HepG2 (cell line): ENCODE measurements at regions not wholly inside any gene's neighbourhood (a gene's known extent, or its start where the extent isn't known, plus 50 kb on each side); places are given as distances from the start of the nearest gene placed in this dataset.

ENCODE experiments used
- ATAC-seq: fragments of 200-7000 bp; cut with Tn5 transposase; 3 replicates; pipeline ENCODE4 v1.9.1; 2020; ENCODE audit warnings: mild to moderate bottlenecking, moderate library complexity
- BruUV-seq: library from RNA; stranded (reverse); fragments of 400-500 nt; replicated peaks from 2 replicates; lab custom pipeline; 2021; lab: Mats Ljungman, UMichigan
- CTCF ChIA-PET: fragments of 300-600 bp; formaldehyde crosslinking; extraction: SDS; loops from one replicate; lab custom pipeline; 2021; ENCODE audit warnings: low total read pairs, inconsistent platforms, low intra/inter-chr PET ratio; lab: Yijun Ruan, JAX
- POLR2A ChIA-PET: fragments of 350-600 bp; sonication (Branson Sonifier 250); formaldehyde crosslinking; loops from one replicate; lab custom pipeline; 2020; ENCODE audit warnings: antibody characterized with exemption, inconsistent platforms; lab: Yijun Ruan, JAX
- DNase-seq: peaks from one replicate; pipeline ENCODE4 v3.0.0-alpha.2; 2015; ENCODE audit warnings: low spot score
- FAIRE-seq: peaks from 3 replicates; lab custom pipeline; 2011; peaks lifted over from hg19 to GRCh38; lab: Jason Lieb, UNC
- H2AFZ ChIP-seq: one replicate; pipeline ENCODE4 v1.6.1; 2011; ENCODE audit warnings: low read length, inconsistent platforms
- H3K27ac ChIP-seq: fragments of 300-600 bp; 3 replicates; pipeline ENCODE4 v1.8.0; 2011; ENCODE audit warnings: mixed run types, mild to moderate bottlenecking, mixed read lengths, low read length, inconsistent platforms; ENCODE audit not compliant: insufficient read depth; ENCODE audit errors: extremely low read length
- H3K27me3 ChIP-seq, 2 experiments: fragments of 200-600 bp in 1 of 2; 2 replicates in 1 of 2; 3 replicates in 1 of 2; pipeline versions ENCODE4 v1.6.0 to v1.8.0; 2011; ENCODE audit warnings: low read length in 2 of 2, mild to moderate bottlenecking in 2 of 2, moderate library complexity in 2 of 2, inconsistent platforms in 1 of 2; ENCODE audit not compliant: insufficient read depth in 2 of 2, control insufficient read depth in 1 of 2
- H3K36me3 ChIP-seq, 2 experiments: fragments of 200-600 bp in 1 of 2; replicated peaks in 1 of 2; 2 replicates in 1 of 2; 3 replicates in 1 of 2; pipeline versions ENCODE4 v1.5.1 to v1.8.0; 2011; ENCODE audit warnings: low read length in 2 of 2, inconsistent platforms in 1 of 2; ENCODE audit not compliant: insufficient read depth in 2 of 2, control insufficient read depth in 1 of 2
- H3K4me1 ChIP-seq: 2 replicates; pipeline ENCODE4 v1.5.1; 2012; ENCODE audit warnings: low read length, inconsistent platforms; ENCODE audit not compliant: insufficient read depth
- H3K4me2 ChIP-seq: 2 replicates; pipeline ENCODE4 v1.6.0; 2011; ENCODE audit warnings: low read depth, low read length, inconsistent platforms
- H3K4me3 ChIP-seq, 3 experiments: fragments of 200-600 bp in 1 of 3; sonication (generic), shearing (Covaris generic) in 1 of 3; replicated peaks in 1 of 3; 2 replicates each; pipeline ENCODE4 v1.5.1; 2011 to 2016; ENCODE audit warnings: low read length in 3 of 3, inconsistent platforms in 2 of 3, low read depth in 2 of 3, mild to moderate bottlenecking in 2 of 3, control low read depth in 1 of 3, mixed read lengths in 1 of 3; ENCODE audit not compliant: insufficient read depth in 1 of 3
- H3K79me2 ChIP-seq: one replicate; pipeline ENCODE4 v1.6.1; 2011; ENCODE audit warnings: low read length, inconsistent platforms; ENCODE audit not compliant: insufficient read depth
- H3K9ac ChIP-seq: 2 replicates; pipeline ENCODE4 v1.6.0; 2011; ENCODE audit warnings: mild to moderate bottlenecking, low read depth, low read length, inconsistent platforms; ENCODE audit not compliant: insufficient read depth
- H3K9me3 ChIP-seq: 2 replicates; pipeline ENCODE4 v1.5.1; 2012; ENCODE audit warnings: mild to moderate bottlenecking, low read length
- H4K20me1 ChIP-seq: 2 replicates; pipeline ENCODE4 v1.6.0; 2011; ENCODE audit warnings: inconsistent platforms, mild to moderate bottlenecking, low read length, moderate library complexity; ENCODE audit not compliant: insufficient read depth
- CREM ChIP-seq, 2 experiments: sonication (generic) in 1 of 2; formaldehyde crosslinking in 1 of 2; IDR thresholded peaks; 2 replicates each; pipeline versions ENCODE4 v1.4.0 to v1.6.1; 2016 to 2020; ENCODE audit warnings: antibody characterized with exemption in 1 of 2, mild to moderate bottlenecking in 1 of 2, missing genetic modification reagents in 1 of 2
- ERF ChIP-seq: IDR thresholded peaks from 2 replicates; pipeline ENCODE4 v1.6.1; 2018; ENCODE audit warnings: missing biosample characterization, missing genetic modification reagents
- HMG20A ChIP-seq: IDR thresholded peaks from 2 replicates; pipeline ENCODE4 v1.6.1; 2016; ENCODE audit warnings: borderline replicate concordance
- ISL2 ChIP-seq: sonication (generic); formaldehyde crosslinking; IDR thresholded peaks from 2 replicates; pipeline ENCODE4 v1.5.0; 2020; ENCODE audit warnings: missing genetic modification reagents
- MAFF ChIP-seq: IDR thresholded peaks from 2 replicates; pipeline ENCODE4 v1.6.1; 2011; ENCODE audit warnings: low read depth, low read length, improper control_type of control experiment
- MAFK ChIP-seq, 2 experiments: IDR thresholded peaks in 1 of 2; conservative IDR thresholded peaks in 1 of 2; 2 replicates each; pipeline ENCODE4 v1.6.1; 2011; ENCODE audit warnings: improper control_type of control experiment in 2 of 2, low read length in 2 of 2
- MIER3 ChIP-seq: IDR thresholded peaks from 2 replicates; pipeline ENCODE4 v1.6.1; 2016; ENCODE audit warnings: missing compliant biosample characterization, borderline replicate concordance
- NAIF1 ChIP-seq: sonication (generic); formaldehyde crosslinking; IDR thresholded peaks from 2 replicates; pipeline ENCODE4 v1.5.0; 2020; ENCODE audit warnings: mild to moderate bottlenecking, missing genetic modification reagents, borderline replicate concordance
- NFIC ChIP-seq: IDR thresholded peaks from 2 replicates; pipeline ENCODE4 v1.6.1; 2012; ENCODE audit warnings: mild to moderate bottlenecking, low read length, inconsistent platforms
- SRSF1 ChIP-seq: fragments of 200-400 bp; formaldehyde crosslinking; optimal IDR thresholded peaks from 2 replicates; pipeline ENCODE3; 2017; ENCODE audit warnings: mild to moderate bottlenecking, low read depth, low read length, moderate library complexity
- ZMYM3 ChIP-seq: sonication (generic); formaldehyde crosslinking; IDR thresholded peaks from 2 replicates; pipeline ENCODE4 v1.5.1; 2020; ENCODE audit warnings: mild to moderate bottlenecking, missing genetic modification reagents
- ZNF33B ChIP-seq: sonication (generic); formaldehyde crosslinking; IDR thresholded peaks from 2 replicates; pipeline ENCODE4 v1.5.1; 2020; ENCODE audit warnings: mild to moderate bottlenecking, missing genetic modification reagents
- ZNF670 ChIP-seq: sonication (generic); formaldehyde crosslinking; IDR thresholded peaks from 2 replicates; pipeline ENCODE4 v1.8.0; 2022; ENCODE audit warnings: mild to moderate bottlenecking, missing genetic modification reagents, borderline replicate concordance
- WGBS: methylation state at CpG from one replicate; pipeline ENCODE4 v1.1.6; 2017; ENCODE audit warnings: low lambda C conversion rate; 5-methylcytosine and 5-hydroxymethylcytosine counted together
- in situ Hi-C: cut with HindIII; loops from 2 replicates; pipeline ENCODE4 v1.10.0; 2017; ENCODE audit warnings: low pct_unique_long_range_greater_than_20kb; ENCODE audit not compliant: extremely low pct_ligation_motif_present
- intact Hi-C: fragments of 100-400 bp; cut with micrococcal nuclease; formaldehyde crosslinking; loops from one replicate; pipeline ENCODE4 v1.10.0; 2022; ENCODE audit not compliant: unreplicated experiment
- TF ChIP-seq, protein P1 (sequence below): sonication (generic); formaldehyde crosslinking; IDR thresholded peaks from 2 replicates; pipeline ENCODE4 v1.4.0; 2020; ENCODE audit warnings: mild to moderate bottlenecking, missing genetic modification reagents, borderline replicate concordance
- TF ChIP-seq, protein P2 (sequence below), 2 experiments: IDR thresholded peaks; 2 replicates each; pipeline ENCODE4 v1.6.1; 2011 to 2012; ENCODE audit warnings: low read length in 2 of 2, borderline replicate concordance in 1 of 2, low read depth in 1 of 2, mild to moderate bottlenecking in 1 of 2, moderate library complexity in 1 of 2

DNA sequence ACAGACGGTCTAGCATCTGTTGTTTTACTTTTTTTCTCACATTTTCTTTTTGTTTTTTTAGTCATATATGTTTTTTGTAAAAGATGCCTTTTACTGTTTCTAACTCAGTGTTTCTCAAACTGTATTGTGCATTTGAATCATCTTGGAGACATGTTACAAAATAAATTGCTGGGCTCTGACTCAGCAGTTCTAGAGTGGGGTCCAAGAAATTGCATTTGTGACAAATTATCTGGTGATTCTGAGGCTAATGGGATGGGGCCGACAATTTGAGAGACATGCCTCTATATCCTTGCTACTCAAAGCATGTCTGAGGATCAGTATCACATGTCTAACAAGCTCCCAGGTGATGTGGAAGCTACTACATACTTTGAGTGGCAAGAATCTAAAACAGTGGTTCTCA lies 478.8 kb downstream of the PLCL1 start:
- Histone ChIP-seq H3K9me3 (no peaks in the 10 kb centered on the region), H3K9ac (no peak overlapping the region), H3K4me3 (no peak overlapping the region), H2AFZ (no peak overlapping the region), H3K79me2 (no peaks in the 10 kb centered on the region), H3K27me3 (no peaks in the 10 kb centered on the region; a peak in 1 of 5 replicates), H3K4me2 (no peak overlapping the region), H4K20me1 (no peaks in the 10 kb centered on the region), H3K36me3 (no peaks in the 10 kb centered on the region), H3K4me1 (no peaks in the 10 kb centered on the region), H3K27ac (no peak overlapping the region)
- ChIA-PET CTCF (no interaction called here), POLR2A (no interaction called here)
- TF ChIP-seq MAFK (conservative IDR thresholded peaks at IDR 0.05 in 1 of 2, IDR thresholded peaks at IDR 0.05 in 1 of 2; ENCODE audit: low read length in 2 of 2) = peak; percentile 42 to 69
- no peak for TF ChIP-seq HMG20A (CRISPR knock-in tag)
- peak; percentile 50 for TF ChIP-seq MAFF
- no peak for DNase-seq
- no peak for FAIRE-seq
- intact Hi-C loops (no loop called here), in situ Hi-C loops (no loop called here)
- 2% methylated on average over 2 of the region's 2 CpGs for WGBS
- BruUV-seq = no TSS peak
- ATAC-seq = no peak

DNA sequence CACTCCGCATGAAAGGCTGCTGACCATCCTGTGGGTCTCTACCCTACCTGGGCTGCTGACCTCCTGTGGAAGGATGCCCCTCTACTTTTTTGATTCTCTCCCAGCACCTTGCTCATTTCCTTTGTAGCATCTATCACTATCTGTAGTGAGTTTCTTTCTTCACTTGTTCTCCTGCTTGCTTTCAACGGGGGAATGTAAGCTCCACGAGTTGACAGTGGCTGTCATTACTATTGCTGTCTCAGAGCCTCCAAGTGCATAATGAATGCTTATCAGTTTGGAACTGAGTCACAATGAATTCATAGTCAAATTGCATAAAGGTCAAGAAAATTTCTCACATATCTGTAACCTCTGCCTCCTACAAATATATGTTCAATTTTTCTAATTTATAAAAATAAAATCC lies 477.7 kb downstream of the PLCL1 start:
- Histone ChIP-seq H3K9me3 (no peaks in the 10 kb centered on the region), H3K27ac (no peak overlapping the region), H3K4me2 (no peak overlapping the region), H3K36me3 (no peaks in the 10 kb centered on the region), H3K9ac (no peak overlapping the region), H3K27me3 (no peaks in the 10 kb centered on the region), H3K79me2 (no peaks in the 10 kb centered on the region), H2AFZ (no peak overlapping the region), H3K4me3 (no peak overlapping the region), H4K20me1 (no peaks in the 10 kb centered on the region), H3K4me1 (no peaks in the 10 kb centered on the region)
- under 1% methylated on average over 3 of the region's 3 CpGs for WGBS
- BruUV-seq = no TSS peak
- FAIRE-seq = no peak
- no peak for ATAC-seq
- DNase-seq = no peak
- POLR2A ChIA-PET = no interaction called here
- CTCF ChIA-PET = no interaction called here
- intact Hi-C loops = no loop called here
- in situ Hi-C loops = no loop called here
- TF ChIP-seq, protein P1, sequence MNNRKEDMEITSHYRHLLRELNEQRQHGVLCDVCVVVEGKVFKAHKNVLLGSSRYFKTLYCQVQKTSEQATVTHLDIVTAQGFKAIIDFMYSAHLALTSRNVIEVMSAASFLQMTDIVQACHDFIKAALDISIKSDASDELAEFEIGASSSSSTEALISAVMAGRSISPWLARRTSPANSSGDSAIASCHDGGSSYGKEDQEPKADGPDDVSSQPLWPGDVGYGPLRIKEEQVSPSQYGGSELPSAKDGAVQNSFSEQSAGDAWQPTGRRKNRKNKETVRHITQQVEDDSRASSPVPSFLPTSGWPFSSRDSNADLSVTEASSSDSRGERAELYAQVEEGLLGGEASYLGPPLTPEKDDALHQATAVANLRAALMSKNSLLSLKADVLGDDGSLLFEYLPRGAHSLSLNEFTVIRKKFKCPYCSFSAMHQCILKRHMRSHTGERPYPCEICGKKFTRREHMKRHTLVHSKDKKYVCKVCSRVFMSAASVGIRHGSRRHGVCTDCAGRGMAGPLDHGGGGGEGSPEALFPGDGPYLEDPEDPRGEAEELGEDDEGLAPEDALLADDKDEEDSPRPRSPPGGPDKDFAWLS (CRISPR knock-in tag) = no peak
- TF ChIP-seq CREM (IDR thresholded peaks at IDR 0.05) (no peak), CREM (CRISPR knock-in tag; IDR thresholded peaks at IDR 0.05) (no peak), ISL2 (CRISPR knock-in tag) (no peak), NAIF1 (no peak), ERF (CRISPR knock-in tag) (no peak), SRSF1 (no peak), NFIC (no peak), ZNF33B (CRISPR knock-in tag) (no peak), MIER3 (no peak), ZNF670 (CRISPR knock-in tag) (no peak), ZMYM3 (CRISPR knock-in tag) (no peak)
- TF ChIP-seq, protein P2, sequence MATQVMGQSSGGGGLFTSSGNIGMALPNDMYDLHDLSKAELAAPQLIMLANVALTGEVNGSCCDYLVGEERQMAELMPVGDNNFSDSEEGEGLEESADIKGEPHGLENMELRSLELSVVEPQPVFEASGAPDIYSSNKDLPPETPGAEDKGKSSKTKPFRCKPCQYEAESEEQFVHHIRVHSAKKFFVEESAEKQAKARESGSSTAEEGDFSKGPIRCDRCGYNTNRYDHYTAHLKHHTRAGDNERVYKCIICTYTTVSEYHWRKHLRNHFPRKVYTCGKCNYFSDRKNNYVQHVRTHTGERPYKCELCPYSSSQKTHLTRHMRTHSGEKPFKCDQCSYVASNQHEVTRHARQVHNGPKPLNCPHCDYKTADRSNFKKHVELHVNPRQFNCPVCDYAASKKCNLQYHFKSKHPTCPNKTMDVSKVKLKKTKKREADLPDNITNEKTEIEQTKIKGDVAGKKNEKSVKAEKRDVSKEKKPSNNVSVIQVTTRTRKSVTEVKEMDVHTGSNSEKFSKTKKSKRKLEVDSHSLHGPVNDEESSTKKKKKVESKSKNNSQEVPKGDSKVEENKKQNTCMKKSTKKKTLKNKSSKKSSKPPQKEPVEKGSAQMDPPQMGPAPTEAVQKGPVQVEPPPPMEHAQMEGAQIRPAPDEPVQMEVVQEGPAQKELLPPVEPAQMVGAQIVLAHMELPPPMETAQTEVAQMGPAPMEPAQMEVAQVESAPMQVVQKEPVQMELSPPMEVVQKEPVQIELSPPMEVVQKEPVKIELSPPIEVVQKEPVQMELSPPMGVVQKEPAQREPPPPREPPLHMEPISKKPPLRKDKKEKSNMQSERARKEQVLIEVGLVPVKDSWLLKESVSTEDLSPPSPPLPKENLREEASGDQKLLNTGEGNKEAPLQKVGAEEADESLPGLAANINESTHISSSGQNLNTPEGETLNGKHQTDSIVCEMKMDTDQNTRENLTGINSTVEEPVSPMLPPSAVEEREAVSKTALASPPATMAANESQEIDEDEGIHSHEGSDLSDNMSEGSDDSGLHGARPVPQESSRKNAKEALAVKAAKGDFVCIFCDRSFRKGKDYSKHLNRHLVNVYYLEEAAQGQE (IDR thresholded peaks at IDR 0.05; ENCODE audit: borderline replicate concordance in 1 of 2, low read depth in 1 of 2, low read length in 2 of 2) = no peak
